Epithelial cell of esophagus (primary cell): ENCODE measurements at regions not wholly inside any gene's neighbourhood (a gene's known extent, or its start where the extent isn't known, plus 50 kb on each side); places are given as distances from the start of the nearest gene placed in this dataset.

ENCODE experiments used
- DNase-seq: peaks from one replicate; pipeline ENCODE4 v3.0.0; 2010; ENCODE audit warnings: low read depth
- H3K4me3 ChIP-seq: 2 replicates; pipeline ENCODE4 v1.5.1; 2011; ENCODE audit warnings: mild to moderate bottlenecking, low read length, control low read depth
- CTCF ChIP-seq: IDR thresholded peaks from 2 replicates; pipeline ENCODE4 v1.5.1; 2011; ENCODE audit warnings: low read depth, mild to moderate bottlenecking, low read length, control low read depth, inconsistent platforms; ENCODE audit not compliant: insufficient read depth; ENCODE audit errors: missing control alignments

DNA sequence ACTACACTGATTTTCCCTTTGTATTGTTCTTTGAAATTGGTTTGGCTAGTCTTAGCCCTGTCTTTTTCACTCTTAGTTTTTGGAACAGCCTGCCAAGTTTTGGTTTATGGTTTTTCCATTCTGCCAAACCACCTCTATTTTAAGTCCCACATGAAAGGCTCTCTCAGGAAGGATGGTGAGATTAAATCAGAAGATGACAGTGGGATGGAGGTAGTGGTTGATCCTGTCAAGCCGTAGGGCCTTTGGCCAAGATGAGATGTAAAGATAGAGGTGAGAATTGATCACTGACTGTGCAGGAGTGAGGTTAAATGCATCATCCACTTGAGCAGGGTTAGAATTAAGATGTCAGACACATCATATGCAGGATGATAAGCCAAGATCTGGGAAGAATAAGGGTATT is 948.5 kb downstream of the SLC4A3 start:
- no peak for TF ChIP-seq CTCF
- no peak overlapping the region for H3K4me3 ChIP-seq
- DNase-seq = no peak

GRCh38 chr2:220579452-220579851 is 952.0 kb downstream of the SLC4A3 start:
- DNase-seq = no peak
- no peak overlapping the region for H3K4me3 ChIP-seq
- TF ChIP-seq CTCF = no peak

DNA sequence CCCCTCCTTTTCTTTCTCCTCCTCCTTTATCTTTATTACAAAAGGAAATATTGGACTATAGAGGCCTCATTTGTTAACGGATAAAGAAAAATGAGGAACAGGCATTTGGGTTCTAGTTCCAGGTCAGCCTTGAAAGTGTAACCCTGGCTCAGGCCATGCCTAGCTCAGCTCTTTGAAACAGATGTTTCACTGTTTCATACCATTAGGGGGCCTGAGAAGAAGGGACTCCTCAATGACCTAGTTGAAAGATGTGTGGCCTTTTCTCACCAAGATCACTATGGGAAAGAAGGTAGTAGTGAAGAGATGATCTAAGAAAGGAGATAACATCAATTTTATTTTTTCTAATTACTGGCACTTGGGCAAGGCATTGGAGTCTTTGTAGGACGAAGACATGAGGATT is 952.7 kb downstream of the SLC4A3 start:
- no peak for TF ChIP-seq CTCF
- H3K4me3 ChIP-seq = no peak overlapping the region
- DNase-seq = no peak

DNA sequence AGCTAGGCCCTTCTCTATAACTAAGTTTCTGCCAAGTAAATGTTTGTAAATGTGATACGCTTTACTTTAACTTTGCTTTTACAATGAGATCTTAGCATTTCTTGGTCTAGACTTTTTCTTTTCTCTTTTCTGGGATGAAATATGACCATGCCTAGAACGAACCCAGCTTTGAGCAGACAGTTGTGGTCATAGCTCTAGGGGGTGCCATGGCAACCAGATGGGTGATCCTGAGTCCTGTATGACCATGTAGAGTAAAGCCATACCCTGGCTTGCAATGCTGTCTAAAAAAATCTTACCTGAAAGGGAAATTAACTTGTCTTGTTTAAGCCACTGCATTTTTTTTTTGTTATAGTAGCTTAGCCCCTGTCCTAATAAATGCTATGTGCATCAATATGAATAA is 956.3 kb downstream of the SLC4A3 start:
- no peak for TF ChIP-seq CTCF
- DNase-seq = no peak
- H3K4me3 ChIP-seq = no peak overlapping the region

GRCh38 chr2:220585241-220585640 is 957.8 kb downstream of the SLC4A3 start:
- no peak overlapping the region for H3K4me3 ChIP-seq
- TF ChIP-seq CTCF = no peak
- no peak for DNase-seq

DNA sequence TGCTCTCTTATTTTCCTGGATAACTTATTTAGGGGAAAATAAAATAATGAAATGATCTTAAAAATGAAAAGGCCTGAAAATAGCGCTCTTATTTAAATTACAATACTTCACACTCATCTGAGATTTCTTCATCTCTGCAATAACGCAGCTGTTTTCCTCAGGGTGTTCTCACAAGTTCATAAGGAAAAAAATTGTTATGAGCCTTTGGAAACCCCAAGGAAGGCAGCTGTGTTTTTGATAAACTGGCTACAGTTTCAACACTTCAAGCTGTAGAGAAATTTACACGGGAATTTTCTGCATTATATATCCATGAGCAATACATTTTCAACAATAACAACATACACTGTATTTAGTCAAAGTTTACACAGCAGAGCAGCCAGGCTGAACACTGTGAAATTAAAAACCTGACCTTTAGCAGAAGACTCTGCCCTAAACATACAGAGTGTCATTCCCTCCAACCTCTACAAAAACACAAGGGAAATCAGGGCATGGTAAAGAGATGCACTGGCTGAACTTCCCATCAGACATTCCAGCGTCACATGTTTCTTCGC is 959.6 kb downstream of the SLC4A3 start:
- H3K4me3 ChIP-seq = no peak overlapping the region
- no peak for TF ChIP-seq CTCF
- DNase-seq = no peak

GRCh38 chr2:220588148-220588547 is 960.7 kb downstream of the SLC4A3 start:
- no peak for DNase-seq
- H3K4me3 ChIP-seq = no peak overlapping the region
- TF ChIP-seq CTCF = no peak
